ENCODE measurements at regions not wholly inside any gene's neighbourhood (a gene's known extent, or its start where the extent isn't known, plus 50 kb on each side); places are given as distances from the start of the nearest gene placed in this dataset.
"Not testable (repeated sequence)": the region's sequence is repeated elsewhere in the genome, so short reads cannot be mapped to it uniquely, and the experiment has no call there.

DNA sequence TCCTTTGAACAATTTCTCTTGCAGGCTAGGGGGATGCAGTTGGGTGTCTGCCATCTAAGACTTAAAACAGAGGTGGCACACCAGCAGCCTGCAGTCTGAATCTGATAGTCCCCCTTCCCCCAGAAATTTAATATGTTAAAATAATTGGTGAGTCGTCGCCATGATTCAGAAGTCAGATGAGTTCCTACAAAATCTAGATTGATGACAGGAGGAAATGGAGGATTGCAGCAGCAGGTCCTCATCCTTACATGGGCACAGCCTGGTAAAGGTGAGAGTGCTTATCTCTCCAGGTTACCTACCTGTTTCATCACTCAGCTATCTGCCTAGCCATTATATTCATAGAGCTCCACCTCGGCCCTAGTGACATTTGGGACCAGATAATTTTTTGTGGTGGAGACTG lies 112.3 kb downstream of the PCSK1 start:
- DNase-seq (ENCODE audit: low read depth in 2 of 2) = no peak

DNA sequence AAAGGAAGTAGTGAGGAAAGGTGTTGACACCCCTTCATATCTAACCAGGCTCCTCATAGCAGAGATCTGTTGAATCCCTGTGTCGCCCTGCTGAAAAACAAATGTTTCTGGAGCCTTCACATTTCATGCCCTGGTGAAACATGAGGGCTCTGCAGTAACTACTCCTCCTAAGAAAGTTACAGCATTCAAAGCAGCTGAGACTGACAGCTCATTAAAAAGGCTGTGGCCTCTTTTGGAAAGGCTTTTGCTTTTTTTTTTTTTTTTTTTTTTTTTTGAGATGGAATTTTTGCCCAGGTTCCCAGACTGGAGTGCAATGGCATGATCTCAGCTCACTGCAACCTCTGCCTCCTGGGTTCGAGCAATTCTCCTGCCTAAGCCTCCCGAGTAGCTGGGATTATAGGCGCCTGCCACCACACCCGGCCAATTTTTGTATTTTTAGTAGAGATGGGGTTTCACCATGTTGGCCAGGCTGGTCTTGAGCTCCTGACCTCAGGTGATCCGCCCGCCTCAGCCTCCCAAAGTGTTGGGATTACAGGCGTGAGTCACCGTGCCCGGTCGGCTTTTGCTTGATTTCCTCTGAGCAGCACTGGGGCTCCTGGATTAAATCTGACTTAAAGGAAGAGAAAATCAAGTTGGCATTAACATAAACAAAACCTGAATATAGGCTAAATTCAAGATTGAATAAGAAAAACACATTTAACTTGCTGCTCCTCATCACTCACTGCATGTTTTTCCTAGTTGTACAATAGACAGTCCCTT lies 112.9 kb downstream of the PCSK1 start:
- not testable (repeated sequence) for DNase-seq (ENCODE audit: low read depth in 2 of 2)

DNA sequence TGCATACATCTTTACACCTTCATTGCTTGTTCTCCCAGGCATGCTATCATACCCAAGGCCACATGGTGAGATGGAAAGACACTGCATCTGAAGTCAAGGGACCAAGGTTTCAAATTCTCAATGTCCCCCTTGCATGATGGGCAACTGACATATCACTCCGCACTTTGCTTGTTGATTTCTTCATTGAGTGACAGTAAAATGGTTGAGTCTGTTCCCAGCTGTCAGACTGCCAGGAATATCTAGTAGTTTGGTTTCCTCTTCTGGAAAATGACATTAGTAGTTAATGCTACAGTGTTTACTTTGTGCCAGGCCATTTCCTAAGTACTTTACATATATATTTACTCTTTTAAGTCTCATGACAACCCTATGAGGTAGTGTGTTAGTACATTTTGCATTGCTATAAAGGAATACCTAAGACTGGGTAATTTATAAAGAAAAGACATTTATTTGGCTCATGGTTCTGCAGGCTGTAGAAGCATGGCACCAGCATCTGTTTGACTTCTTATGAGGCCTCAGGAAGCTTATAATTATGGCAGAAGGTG lies 114.4 kb downstream of the PCSK1 start:
- DNase-seq (ENCODE audit: low read depth in 2 of 2) = no peak

DNA sequence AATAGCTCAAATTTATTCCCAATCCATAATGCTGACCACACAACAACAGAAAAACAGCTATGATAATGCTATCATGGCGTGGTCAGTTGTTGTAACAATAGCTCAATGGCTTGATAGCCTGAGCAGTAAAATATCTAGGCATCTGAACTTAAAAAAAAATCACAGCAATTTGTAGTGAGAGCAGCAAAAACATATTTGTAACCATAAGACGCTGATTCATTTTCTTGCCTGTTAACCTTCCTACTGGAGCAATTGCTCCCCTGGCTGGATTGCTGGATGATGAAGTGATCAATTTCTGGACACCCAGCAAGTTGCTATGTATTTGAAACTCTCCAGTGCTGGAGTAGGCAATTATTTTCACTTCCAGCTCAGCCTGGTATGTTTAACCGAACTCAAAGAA lies 115.1 kb downstream of the PCSK1 start:
- no peak for DNase-seq (ENCODE audit: low read depth in 2 of 2)

DNA sequence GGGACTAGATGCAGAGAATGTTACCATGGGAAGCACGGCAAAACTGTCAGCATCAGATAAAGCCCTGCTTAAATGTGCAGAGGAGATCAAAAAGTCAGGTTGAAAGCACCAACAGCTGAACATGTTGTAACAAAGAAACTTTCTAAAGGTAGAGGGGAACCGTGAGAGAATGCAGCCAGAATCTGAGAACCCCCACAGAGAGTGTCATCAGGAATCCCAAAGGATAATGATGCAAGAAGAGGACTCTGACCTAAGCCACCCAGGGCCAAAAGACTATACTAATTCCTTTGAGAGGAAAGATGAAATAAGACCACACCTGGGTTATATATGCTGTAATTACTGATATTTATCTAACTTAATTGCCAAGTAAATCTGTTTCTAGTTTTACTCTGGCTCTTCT lies 116.6 kb downstream of the PCSK1 start:
- DNase-seq (ENCODE audit: low read depth in 2 of 2) = no peak

DNA sequence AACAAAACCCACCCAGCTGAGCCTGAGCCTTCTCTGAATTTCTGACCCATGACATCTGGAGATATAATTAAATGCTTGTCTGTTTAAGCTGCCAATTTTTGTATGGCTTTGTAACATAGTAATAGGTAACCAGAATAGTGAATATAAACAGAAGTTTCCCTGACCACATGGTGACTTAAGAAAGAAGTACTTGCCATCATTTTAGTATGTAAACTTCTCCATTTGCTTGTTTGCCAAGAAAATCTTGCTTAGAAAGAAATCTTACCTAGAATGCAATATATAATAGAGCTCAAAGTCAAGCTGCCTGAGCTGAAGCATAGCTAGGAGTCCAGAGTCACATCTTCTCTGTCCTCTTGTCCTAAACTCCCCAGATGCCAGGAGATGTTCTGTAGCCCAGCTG lies 117.0 kb downstream of the PCSK1 start:
- DNase-seq (ENCODE audit: low read depth in 2 of 2) = no peak

DNA sequence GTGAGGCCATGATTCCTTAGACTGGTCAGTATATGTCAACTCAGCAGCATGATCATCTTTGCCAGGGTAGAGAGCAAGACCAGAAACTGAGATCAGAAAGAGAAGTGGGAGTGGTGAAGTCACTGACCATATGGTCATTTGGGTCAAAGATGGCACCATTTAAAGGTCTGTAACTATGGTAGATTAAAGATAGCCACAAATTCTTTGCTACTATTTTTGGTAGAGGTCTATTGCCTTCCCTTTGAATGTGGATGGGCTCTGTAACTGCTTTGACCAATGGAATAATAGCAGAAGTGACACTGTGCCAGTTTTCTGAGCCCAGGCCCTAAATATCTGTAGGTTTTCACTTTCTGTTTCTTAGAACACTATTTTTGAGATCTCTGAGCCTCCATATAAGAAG lies 117.6 kb downstream of the PCSK1 start:
- DNase-seq (ENCODE audit: low read depth in 2 of 2) = no peak

DNA sequence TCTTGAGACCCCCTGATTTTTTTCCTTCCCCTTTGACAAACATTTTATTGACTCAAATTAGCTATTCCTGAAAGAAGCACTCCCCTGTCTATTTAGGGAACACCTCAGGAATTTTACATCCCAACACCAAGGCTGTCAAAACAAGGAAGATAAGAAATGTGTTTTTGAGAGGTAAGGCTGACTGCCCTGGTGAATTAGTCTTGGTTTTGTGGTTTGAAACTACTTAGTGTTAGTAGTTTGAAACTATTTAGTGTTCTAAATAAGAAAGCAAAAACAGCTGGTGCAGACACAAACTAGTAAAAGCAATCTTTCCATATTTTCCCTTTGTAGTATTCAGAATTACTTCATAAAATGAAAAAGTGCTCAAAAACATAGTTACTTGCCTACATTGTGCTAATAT lies 120.7 kb downstream of the PCSK1 start:
- DNase-seq (ENCODE audit: low read depth in 2 of 2) = no peak

DNA sequence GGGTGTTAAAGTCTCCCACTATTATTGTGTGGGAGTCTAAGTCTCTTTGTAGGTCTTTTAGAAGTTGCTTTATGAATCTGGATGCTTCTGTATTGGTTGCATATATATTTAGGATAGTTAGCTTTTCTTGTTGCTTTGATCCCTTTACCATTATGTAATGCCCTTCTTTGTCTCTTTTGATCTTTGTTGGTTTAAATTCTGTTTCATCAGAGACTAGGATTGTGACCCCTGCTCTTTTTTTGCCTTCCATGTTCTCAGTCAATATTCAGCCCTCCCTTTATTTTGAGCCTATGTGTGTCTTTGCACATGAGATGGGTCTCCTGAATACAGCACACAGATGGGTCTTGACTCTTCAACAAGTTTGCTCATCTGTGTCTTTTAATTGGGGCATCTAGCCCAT lies 126.0 kb downstream of the PCSK1 start:
- not testable (repeated sequence) for DNase-seq (ENCODE audit: low read depth in 2 of 2)

DNA sequence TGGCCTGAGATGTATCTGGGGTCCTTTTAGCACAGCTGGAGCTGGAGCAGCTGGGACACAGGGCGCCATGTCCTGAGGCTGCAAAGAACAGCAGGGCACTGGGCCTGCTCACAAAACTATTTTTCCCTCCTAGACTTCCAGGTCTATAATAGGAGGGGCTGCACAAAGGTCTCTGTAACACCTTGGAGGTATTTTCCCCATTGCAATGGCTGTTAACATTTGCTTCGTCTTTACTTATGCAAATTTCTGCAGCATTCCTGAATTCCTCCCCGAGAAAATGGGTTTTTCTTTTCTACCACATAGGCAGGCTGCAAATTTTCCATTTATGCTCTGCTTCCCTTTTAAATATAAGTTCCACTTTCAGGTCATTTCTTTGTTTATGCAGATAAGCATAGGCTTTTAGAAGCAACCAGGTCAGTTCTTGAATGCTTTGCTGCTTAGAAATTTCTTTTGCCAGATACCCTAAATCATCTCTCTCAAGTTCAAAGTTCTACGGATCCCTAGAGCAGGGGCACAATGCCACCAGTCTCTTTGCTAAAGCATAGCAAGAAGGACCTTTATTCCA lies 130.8 kb downstream of the PCSK1 start:
- no peak for DNase-seq (ENCODE audit: low read depth in 2 of 2)

DNA sequence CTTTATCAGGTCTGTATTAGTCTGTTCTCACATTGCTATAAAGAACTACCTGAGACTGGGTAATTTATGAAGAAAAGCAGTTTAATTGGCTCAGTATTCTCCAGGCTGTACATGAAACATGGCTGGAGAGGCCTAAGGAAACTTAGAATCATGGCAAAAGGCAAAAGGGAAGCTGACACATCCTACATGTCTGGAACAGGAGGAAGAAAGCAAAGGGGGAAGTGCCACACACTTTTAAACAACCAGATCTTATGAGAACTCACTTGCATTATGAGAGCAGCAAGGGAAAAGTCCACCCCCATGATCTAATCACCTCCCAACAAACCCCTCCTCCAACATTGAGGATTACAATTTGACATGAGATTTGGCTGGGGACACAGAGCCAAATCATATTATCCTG lies 132.1 kb downstream of the PCSK1 start:
- no peak for DNase-seq (ENCODE audit: low read depth in 2 of 2)

DNA sequence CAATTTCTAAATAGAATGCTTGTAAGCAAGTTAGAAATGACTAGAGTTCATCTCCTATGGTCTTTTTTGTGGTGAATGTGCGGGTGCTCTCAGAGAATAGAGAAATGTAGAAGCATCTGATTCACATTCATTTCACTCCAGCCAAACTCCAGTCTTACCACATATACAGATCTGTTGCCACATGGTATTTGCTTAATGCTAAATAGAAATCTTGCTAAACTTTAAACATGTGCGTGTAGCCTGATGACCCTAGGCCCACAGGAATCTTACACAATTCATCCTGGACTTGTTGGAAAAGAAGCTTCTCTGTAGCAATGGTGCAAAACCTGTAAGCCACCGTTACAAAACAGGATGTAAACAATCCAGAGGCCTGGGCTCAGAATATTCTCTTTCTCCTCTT lies 135.2 kb downstream of the PCSK1 start:
- DNase-seq (ENCODE audit: low read depth in 2 of 2) = no peak

DNA sequence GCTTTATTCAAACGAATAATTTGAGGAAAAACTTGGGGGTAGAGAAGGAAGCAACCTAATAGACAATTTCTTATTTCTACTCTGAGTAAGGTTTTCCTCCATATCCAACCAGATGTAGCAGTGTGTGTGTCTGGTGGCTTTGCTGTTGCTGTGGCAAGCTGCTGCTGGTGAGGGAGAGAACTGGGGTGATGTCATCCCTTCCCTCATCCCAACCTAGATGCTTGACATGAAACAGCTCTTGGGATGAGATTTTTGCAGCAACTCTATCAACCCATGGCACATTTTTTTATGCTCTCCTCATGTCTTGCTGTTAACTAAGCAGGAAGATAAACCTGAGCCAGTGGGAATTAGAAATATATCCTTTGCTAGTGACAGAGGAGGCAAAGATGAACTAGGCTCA lies 135.8 kb downstream of the PCSK1 start:
- no peak for DNase-seq (ENCODE audit: low read depth in 2 of 2)

DNA sequence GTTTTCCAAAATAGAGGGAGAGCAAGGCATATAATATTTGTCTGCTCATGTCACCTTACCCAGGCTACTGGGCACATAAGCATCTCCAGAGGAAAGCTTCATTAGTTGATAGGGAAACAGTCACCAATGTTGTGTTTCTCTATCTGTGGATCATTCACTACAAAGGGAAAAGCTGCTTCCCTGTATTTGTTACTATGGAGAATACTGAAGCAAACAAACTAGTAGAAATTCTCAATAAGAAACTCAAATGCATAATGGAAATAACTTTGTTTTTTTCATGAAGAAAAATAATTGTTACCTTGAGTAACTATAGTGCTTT lies 138.2 kb downstream of the PCSK1 start:
- DNase-seq (ENCODE audit: low read depth in 2 of 2) = no peak

DNA sequence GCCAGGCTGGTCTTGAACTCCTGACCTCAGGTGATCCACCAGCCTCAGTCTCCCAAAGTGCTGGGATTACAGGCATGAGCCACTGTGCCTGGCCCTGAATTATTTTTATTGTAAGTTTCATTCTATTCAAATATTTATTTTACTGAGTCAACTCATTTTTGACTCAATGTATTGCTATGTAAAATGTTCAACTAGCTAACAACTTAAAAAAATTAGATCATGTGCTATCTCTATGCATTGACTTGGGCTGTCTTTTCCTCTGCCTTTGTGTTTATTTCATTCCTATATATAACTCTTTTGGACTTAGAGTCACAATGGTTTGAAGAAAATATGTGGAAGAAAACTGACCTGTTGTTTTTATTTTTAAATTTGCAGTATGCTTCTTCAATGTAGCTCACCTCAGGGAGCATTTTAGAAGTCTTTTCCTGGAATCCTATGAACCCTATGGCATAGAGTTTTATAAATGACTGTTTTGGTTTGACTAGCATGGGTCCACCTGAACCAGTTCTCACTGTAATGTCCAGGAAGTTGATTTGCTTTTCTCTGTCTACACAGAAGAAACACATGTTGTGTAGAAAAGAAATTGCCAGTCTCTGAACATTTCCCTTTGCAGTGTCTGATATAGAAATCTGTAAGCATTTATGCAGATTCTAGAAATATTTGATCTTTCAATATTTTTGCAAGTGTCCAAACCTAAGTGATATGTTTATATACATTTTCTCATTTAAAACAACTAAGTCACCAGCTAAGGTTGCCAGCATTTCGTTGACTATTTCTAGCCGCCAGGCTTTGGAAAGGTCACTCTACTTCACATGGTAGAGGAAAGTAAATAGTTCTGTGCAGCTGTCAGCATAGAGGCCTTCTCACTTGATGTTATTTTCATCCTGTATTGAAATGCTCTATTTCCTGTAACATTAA lies 138.8 kb downstream of the PCSK1 start:
- DNase-seq (ENCODE audit: low read depth in 2 of 2) = no peak

DNA sequence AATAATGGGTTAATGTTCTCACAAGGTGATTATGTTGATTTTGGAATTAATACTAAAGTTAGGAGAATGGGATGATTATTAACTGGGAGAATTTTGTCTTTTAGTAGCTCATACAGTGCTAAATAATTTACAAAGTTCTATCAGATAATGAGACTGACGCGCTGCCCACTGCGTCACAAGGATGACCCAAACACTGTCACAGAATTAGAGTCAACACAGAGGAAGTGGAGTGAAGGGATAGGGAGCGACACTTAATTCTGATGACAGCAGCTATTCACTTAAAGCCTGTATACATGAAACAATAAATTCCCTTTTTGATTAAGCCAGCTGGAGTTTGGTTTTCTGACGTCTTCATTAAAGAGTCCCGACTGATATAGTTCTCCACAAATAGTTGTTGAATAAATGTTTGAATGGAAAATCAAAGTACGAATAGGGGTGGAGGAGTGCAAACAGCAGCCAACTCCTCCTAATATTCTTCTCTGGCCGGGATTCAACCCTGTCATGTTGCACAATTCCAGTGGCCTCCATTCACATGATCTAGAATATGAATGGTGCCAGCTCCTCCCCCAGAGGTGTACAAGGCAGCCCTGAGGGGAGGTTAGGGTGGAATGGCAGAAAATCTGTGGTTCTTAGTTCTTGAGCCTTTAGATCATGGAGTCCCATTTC lies 140.3 kb downstream of the PCSK1 start:
- no peak for DNase-seq (ENCODE audit: low read depth in 2 of 2)

DNA sequence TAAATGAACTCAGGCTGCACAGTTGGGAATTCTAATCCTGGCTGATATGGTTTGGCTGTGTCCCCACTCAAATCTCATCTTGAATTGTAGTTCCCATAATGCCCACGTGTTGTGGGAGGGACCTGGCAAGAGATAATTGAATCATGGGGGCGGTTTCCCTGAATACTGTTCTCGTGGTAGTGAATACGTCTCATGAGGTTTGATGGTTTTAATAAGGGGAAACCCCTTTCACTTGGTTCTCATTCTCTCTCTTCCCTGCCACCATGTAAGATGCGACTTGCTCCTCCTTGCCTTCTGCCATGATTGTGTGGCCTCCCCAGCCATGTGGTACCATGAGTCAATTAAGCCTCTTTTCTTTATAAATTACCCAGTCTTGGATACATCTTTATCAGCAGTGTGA lies 143.8 kb downstream of the PCSK1 start:
- not testable (repeated sequence) for DNase-seq (ENCODE audit: low read depth in 2 of 2)

DNA sequence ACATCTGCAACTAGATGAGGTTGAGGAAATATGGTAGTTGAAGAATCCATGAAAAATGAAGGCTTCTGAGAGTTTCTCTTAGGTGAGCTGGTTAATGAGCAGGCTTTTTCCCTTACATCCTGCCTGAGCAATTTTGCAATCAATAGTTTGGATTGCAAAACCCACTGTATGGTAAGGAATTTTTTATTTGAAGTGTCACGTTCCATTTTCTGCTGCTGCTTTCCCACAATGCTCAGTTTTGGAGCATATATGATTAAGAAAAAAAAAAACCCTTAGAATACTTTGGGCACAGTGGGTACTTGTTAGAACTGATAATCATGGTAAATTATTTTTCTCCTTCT lies 144.2 kb downstream of the PCSK1 start:
- no peak for DNase-seq (ENCODE audit: low read depth in 2 of 2)

DNA sequence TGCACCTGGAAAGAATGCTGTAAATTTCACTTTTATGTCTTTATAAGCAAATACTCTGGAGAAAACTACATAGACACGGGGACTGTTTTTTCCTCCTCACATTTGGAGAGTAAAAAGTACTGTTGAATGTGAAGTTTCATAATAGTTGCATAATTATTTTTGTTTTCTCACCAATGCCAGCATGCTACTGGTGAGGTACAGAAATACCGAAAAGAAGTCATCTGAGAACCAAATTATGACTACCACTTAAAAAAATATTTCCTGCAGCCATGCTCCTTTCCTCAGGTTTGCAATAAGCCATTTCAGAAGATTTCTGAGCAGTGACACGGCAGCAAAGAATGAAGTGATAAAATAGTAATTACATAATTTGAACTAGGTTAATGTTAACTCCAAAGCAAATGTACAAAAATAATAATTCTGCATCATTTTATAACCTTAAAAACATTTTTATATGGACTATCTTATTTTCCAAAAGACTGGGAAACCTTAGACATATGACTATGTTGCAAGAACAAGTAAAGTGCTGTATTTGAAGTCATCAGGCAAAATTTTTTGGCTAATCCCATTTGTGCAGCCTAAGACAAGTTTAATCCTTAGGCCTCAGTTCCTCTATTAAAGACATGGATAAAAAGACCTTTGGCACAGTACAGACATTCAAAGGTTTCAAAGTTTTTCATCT lies 144.7 kb downstream of the PCSK1 start:
- no peak for DNase-seq (ENCODE audit: low read depth in 2 of 2)

DNA sequence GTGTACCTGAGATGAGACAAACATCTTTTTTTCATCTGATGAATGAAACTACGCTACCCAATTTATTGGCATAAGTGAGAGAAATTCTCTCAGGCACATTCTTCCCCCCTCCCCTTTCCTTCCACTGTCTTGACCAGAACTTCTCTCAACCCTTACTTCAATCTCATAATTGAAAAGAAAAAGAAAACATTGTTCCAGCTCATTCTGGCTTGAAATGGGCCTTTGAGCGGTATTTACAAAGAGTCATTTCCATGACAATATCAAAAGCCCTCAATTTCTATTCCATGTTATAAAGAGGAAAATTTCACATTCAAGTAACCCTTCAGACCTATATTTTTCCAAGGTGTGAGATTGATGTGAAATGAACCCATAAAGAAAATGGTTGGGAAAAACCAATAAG lies 145.9 kb downstream of the PCSK1 start:
- no peak for DNase-seq (ENCODE audit: low read depth in 2 of 2)

DNA sequence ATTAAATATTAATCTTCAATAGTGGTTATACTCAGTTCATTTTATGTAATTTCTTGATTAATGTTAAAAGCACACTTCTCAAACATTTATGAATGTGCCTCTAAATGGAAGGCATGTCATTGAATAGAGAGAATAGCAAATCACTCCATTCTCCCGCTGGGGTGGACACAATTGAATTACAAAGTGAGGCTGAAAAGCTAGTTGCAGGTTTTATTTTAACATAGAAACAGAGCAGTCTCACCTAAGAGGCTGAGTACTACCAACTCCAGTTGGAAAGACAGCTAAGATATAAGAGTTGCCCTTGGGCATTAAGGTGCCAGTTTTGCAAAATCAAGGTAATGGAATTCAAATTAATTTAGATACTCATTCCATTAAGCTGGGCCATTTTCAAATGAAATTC lies 147.2 kb downstream of the PCSK1 start:
- DNase-seq (ENCODE audit: low read depth in 2 of 2) = no peak

Data from stimulated activated CD4-positive, alpha-beta T cell treated with anti-CD3 and anti-CD28 coated beads, Interleukin-1b, Interleukin-23, amount 100 ng/mL, for 4 hours (primary cell).